GM18873 (cell line): ENCODE measurements at regions not wholly inside any gene's neighbourhood (a gene's known extent, or its start where the extent isn't known, plus 50 kb on each side); places are given as distances from the start of the nearest gene placed in this dataset.
"Not testable (repeated sequence)": the region's sequence is repeated elsewhere in the genome, so short reads cannot be mapped to it uniquely, and the experiment has no call there.

ENCODE experiments used
- ATAC-seq: cut with Tn5 transposase; IDR thresholded peaks from one replicate; pipeline ENCODE4 v1.9.1; 2021; ENCODE audit warnings: mild to moderate bottlenecking, moderate library complexity, moderate number of reproducible peaks; ENCODE audit not compliant: unreplicated experiment, low FRiP score

DNA sequence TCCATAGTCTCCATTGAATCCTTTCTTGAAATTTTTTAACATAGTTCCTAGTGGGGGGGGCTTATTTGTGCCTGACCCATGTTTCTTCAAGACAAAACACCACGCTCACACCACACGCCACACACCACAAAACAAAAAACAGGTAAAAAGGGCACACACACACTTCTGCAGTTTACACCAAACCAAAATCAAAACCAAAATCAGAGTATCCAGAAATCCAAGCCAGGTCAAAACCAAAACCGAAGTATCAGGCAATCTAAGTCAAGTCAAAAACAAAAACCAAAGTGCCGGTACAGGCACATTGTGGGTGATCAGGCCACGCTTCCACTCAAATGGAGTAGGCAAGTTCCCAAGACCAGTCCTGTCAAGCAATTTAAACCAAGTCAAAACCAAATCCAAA is 158.6 kb downstream of the PPIAL4G start:
- ATAC-seq, result not testable (repeated sequence)

DNA sequence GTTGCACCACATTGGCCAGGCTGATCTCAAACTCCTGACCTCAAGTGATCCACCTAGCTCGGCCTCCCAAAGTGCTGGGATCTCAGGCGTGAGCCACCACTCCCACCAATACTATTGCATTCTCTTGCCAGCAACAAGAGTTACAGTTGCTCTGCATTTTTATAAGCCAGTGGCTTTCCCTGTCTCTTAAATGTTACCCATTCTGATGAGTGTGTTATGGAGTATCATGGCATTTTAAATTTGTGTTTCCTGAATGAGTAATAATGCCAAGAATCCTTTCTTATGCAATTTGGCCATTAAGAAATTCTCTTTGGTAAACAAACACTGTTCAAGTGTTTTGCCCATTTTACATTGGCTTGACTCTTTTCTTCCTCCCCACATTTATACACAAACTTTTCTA is 163.0 kb downstream of the PPIAL4G start:
- ATAC-seq, result not testable (repeated sequence)

DNA sequence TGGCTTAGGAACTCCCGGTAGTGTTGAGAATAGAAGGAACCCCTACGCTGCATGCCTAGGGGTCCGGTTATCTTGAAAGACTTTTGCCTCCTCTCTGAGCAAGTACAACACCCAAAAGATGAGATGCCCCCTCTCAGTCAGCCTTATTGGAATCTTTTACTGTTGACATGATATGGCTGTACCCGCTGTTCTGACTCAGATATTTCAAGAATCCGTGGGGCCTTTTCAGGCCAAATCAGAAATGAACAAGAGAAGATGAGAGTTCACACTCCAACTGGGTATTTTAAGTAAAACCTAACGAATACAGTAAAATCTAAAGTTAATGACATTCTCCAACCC is 164.2 kb downstream of the PPIAL4G start:
- no peak for ATAC-seq

DNA sequence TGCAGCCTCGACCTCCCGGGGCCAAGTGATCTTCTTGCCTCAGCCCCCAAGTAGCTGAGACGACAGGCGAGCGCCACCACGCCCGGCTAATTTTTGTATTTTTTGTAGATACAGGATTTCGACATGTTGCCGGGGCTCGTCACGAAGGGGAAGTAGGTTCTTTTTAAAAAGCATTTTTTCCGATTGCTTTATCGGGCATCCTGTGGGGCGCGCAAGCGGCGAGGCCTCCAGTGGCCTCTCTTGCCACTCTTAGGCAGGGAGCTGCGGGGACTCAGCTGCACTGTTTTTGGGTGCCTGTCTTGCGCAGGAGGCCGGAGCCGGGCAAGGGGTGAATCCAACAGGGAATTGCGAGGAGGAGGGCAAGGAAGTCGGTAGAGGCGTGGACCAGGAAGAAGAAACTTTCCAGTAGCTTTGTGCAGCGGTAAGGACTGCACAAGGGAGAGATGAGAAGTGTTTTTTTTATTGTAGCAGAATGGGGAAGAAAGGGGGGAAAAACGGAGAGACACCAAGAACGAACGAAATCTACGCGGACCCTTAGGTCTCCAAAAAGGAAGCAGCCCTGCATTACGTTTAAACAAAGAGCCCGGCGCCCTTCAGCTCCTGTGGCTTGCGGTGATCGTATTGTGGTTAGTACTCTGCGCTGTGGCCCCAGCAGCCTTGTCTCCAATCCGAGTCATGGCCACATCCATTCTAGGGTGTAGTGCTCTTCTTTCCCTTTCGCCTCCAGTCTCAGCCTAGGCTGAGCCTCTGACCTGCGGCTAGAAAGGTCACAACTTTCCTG is 164.8 kb downstream of the PPIAL4G start:
- no peak for ATAC-seq

DNA sequence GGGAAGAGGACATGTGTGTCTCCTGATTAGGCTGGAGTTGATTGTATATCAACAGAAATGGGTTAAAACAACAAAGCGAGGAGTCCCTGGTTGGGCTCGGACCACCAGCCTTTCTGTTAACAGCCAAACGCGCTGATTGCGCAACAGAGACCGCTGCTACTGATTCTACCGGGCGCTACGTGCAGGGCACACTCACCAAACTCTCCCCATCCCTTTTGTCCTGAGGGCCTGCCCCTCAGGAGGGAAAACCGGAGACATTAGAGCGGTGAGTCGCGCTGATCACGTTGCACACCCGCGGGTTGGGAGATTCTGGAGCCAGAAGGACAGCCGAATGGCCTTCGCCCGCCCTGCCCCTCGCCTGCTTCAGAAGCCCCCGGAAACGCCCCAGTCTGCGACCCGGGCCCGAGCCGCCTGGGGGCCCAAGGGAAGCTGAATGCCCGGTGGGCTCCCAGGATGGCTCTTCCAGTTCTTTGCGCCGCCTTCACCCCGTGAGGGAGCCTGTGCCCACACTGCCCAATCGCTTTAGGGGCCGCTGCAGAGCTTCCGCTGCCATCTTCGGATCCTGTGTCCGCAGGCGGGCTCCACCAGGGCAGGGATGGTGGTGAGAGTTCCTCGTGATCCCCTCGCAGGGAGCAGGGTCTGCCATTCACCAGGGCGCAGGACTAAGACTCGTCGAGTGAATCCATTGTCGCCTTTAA is 165.4 kb upstream of the NBPF11 start:
- no peak for ATAC-seq

DNA sequence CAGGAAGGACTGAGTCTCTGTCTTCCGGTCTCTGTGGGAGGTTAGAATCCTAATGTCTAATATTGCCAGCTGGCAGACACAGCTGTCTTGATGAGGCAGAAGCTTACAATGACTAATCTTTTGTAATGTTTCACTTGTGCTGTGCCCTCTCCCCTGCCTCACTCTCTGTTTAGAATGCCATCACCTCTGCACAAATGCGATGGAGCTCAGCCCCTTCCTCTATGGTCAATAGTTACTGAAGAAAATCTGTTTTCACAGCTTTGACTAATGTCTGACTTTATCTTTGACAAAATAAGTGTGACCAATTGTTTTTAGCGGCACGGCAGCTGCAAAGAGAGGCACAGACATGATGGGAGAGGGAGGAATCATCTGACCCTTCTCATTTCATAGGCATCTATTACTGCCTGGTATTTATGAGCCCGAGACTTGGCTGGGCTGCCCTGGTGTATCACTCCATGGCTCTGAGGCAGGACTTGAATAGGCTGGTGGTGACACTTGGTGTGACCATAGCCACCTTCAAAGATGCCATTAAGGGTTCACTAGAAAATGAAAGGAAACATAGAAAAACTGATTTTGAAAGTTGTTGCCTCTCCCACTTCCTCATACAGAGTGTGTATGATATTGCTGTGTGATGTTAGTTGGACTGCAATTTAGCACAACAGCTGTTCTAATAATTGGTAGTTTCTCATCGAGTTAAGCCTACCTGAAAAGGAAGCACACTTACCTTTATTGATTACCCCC is 163.2 kb upstream of the NBPF11 start:
- no peak for ATAC-seq

DNA sequence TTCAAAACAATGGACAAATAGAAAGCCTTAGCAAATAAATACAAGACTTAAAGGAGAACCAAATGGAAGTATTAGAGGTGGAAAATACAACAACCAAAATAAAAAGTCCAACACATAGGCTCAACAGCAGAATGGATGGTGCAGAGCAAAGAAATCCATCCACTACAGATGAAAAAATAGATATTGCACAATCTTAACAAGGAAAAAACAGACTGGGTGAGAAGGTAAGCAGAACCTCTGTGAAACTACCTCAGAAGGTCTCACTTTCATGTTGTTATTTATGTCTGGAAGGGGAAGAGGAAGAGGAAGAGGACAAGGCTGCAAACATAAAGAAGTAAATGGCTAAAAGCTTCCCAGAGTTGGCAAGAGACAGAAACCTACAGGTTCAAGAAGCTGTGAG is 158.7 kb upstream of the NBPF11 start:
- ATAC-seq, result no peak

DNA sequence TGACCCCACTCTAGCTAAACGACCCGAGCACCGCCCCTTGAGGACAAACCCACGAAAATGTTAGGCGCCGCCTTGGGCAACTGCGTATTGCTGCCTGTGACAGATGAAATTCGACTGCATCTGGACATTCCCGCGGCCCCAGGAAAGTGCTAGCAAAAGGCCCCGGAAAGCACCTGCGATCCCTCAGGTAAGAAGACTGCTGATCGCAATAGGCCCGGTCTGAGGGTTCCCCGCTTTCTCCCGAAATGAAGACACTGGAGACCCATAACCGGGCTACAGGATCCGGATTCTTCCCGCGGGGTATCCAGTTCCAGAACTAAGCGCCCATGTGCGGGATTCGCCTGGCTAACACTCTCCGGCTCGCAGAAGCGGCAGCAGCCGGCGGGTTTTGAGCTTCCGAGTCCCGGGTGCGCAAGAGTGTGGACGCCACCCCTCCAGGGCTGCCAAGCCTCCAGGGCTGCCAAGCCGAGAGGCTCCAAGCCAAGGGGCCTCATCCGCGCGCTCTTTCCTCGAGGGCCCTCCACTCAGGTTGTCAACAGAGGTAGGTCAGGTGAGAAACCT is 157.9 kb upstream of the NBPF11 start:
- no peak for ATAC-seq

DNA sequence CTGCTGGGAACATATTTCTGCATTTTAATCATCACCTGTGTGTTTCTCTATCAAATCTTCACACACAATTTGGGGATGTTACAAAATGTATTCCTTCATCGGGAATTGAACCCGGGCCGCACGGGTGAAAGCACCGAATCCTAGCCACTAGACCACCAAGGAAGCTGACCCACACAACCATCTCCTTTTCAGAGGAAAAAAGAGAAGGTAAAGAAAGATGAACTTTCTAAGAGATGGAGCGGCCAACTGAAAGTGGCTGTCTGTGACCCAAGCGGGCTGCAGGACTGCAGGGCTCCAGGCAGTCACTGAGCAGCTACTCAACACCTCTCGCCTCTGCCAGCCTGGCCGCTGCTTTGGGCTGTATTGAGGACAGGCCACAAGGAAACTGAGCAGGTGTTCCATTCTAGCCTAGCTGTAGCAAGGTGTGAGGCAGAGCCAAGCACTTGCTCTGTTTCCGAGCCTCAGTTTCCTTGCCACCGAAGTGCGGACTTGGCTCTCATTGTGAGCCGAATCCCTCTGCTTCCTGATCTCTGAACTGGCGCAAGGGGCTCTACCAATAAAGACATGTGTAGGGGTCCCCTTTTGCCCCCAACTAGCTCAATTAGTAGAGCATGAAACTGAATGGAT is 156.9 kb upstream of the NBPF11 start:
- ATAC-seq, result no peak

DNA sequence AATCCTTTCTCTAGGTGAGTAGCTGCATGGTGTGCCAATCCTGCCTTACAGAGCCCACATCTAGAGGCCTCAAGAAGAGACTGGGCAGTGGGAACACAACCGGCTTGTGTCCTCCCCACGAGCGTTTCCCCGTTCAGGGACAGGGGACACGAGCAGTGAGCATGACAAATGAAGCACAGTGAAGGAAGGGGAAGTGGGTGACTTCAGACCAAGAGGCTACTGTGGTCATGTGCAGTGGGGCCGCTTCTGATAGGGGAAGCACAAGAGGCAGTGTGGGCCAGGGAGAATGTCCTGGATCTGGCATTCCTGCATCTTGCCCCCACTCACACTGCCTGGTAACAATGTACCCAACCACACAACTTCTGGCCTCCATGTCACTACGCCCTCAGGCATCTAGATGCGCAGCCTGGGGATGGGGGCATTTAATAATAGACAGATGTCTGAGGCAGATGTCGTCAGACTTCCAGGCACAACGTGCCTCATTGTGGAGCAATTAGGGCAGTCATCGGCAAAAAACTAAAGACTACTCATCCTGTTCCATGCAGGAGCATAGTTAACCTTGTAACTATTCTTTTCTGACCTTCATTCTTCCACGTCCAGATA is 155.6 kb upstream of the NBPF11 start:
- ATAC-seq, result no peak

DNA sequence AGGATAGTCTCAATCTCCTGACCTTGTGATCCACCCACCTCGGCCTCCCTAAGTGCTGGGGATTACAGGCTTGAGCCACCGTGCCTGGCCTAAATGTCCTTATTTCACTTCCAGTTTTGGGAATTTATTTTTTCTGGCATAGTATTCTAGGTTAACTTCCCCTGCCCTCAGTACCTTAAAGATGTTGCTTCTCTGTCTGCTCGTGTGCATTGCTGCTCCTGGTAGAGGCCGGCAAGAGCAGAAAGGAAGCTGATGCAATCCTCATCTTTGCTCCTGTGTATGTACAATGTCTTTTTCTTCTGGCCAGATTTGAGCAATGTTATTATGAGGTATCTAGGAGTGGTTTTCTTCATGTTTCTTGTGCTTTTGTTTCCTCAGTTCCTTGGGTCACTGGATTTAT is 152.9 kb upstream of the NBPF11 start:
- ATAC-seq, result not testable (repeated sequence)

DNA sequence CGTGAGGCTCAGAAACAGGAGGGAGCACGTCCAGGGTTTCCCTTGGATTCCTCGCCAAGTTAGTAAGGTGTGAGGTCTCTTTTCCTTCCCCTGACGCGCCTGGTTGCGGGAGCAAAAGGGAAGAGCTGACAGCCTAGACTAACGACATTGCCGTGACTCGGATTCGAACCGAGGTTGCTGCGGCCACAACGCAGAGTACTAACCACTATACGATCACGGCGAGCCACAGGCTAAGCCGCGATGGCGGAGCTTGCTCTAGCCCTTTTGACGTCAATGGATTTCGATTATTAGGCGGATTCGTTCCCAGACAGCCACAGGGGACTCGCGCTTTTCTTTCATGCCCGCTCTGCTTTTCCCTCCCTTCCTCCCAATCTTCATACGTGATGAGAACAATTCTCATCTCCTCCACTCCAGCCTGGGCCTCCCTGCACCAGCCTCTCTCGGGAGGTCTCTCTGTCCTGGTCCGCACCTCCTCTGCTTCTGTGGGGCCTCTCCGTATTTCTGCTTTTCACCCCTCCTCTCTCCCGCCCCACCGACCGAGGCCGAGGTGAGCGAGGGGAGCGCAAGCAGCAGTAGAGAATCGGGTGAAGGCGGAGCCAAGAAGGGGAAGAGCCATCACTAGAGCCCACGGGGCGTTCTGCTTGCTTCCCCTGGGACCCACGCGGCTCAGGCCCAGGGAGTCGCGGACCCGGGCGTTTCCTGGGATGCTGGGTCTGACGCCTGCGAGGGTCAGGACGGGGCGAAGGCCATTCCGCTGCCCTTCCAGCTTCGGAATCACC is 150.7 kb upstream of the NBPF11 start:
- not testable (repeated sequence) for ATAC-seq

DNA sequence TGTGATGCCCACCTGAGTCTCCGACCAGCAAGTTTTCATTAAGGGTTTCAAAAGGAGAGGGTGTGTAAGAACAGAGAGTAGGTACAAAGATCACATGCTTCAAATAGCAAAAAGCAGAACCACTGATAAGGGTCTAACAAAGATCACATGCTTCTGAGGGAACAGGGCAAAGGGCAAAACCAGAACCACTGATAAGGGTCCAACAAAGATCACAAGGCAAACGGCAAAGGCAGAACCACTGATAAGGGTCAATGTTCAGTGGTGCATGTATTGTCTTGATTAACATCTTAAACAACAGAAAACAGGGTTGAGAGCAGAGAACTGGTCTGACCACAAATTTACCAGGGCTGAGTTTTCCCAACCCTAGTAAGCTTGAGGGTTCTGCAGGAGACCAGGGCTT is 145.8 kb upstream of the NBPF11 start:
- not testable (repeated sequence) for ATAC-seq

DNA sequence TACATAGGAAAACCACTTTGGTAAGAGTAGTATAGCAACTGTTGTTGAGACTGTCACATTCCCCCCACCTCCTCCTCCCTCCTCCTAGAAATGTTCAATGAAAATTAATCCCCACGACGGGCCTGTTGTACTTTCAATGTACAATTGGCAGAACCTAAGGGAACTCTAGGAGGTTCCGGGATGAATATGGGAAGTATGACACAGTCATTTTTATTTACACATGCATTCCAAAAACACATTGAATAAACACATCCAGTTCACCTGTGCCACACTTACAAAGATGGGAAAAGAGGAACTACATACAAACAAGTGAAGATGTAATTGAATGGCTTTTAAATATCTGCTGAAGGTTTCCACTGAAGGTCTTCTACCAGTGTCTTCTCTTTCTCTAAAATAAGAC is 144.4 kb upstream of the NBPF11 start:
- no peak for ATAC-seq

DNA sequence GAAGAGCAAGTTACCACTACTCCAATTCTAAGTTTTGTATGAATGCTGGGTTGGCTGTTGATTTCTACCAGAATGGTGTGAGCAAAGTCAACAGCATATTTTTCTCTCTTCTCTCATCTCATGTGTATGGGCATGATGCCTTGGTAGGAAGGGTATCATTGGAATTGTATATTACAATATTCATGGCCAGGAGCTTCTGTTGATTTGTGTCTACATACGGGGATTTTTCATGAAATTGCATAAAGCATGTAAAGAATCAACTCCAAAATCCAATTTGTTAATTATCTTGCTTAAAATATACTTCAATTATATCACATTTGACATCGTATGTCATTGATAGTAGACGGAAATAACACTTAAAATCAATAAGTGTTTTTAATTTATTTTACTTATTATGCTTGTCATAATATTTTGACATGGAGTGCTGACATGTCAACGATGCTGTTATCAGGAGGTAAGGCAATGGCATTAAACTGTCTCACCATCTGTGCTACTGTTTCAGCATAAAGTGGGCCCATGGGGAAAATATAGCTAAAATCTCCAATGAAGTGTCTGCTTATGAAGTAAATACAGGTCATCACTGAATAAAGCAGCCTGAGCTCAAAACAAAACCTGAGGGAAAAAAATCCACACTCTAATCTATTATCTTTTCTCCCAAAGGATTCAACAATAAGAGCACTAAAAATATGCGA is 142.2 kb upstream of the NBPF11 start:
- ATAC-seq, result no peak

DNA sequence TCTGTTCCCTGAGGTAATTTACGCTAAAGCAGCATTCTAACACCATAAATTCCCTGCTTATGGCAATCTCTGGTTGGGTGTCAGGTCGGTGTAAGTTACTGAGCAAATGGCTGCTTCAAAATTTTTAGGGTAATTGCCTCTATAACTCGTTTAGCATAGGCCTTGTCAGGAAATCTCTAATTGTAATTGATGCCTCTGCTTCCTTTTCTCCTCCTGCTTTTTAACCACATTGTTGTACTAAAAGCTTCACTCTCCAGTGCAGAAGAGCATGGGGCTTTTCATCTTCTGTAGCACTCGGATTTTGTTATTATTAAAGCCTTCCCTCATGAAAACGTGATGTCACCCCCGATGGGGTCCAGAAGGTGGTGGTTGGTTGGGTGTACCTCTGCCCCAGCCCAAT is 141.6 kb upstream of the NBPF11 start:
- ATAC-seq, result no peak

DNA sequence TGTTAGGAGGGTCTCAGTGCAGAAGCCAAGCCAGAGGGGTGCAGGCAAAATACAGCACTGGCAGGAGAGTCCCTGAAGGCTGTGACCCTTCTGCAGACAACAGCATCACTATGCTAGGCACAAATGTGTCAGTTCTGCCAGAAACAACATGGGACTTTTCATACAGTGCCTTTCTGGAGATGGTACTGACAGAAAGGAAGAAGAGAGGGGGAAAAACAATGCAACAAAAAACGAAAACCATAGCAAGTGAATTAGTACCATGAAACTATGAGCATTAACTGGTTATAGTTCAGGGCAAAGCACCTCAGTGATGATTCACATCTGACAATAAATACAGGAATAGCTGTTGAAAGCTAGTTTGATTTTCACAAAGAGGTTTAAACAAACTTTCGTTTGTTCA is 140.8 kb upstream of the NBPF11 start:
- ATAC-seq, result no peak

DNA sequence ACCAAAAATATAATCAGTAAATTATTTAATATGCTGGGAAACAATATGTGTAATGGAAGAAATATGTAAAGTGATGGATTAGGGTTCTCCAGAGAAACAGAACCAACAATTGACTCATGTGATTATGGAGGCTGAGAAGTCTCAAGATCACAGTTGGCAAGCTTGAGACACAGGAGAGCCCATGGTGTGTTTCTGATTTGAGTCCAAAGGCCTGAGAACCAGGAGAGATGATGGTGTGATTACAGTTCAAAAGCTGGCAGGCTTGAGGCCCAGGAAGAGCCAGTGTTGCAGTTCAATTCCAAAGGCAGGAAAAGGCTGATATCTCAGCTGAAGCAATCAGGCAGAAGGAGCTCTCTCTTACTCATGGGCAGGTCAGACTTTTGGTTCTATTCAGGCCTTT is 138.8 kb upstream of the NBPF11 start:
- no peak for ATAC-seq

DNA sequence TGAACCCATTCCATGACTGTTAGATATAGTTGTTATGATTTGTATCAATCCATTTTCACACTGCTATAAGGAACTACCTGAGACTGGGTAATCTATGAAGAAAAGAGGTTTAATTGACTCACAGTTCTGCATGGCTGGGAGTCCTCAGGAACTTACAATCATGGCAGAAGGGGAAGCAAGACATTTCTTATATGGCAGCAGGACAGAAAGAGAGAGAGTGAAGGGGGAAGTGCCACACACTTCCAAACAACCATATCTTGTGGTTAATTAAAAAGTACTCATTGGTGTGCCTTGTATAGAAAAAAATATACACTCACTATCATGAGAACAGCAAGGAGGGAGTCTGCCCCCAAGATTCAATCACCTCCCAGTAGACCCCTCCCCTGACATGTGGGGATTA is 137.6 kb upstream of the NBPF11 start:
- no peak for ATAC-seq
